H9 (cell line): ENCODE measurements at regions not wholly inside any gene's neighbourhood (a gene's known extent, or its start where the extent isn't known, plus 50 kb on each side); places are given as distances from the start of the nearest gene placed in this dataset.

Experiments used
- DNase-seq: peaks from one replicate; pipeline ENCODE4 v3.0.0-alpha.2; 2017
- H2AFZ ChIP-seq: one replicate; pipeline ENCODE4 v1.6.1; 2013; ENCODE audit warnings: mild to moderate bottlenecking, low read length, control low read depth, moderate library complexity
- H2AK5ac ChIP-seq: 2 replicates; pipeline ENCODE4 v1.6.1; 2013; ENCODE audit warnings: low read length, control low read depth, mixed read lengths; ENCODE audit not compliant: insufficient read length
- H2BK120ac ChIP-seq: one replicate; pipeline ENCODE4 v1.6.1; 2013; ENCODE audit warnings: low read depth, mild to moderate bottlenecking, low read length, control low read depth, inconsistent platforms; ENCODE audit not compliant: poor library complexity, severe bottlenecking
- H2BK12ac ChIP-seq: 2 replicates; pipeline ENCODE4 v1.6.1; 2013; ENCODE audit warnings: low read length, control low read depth, mixed read lengths, low read depth; ENCODE audit not compliant: insufficient read length
- H2BK15ac ChIP-seq: 2 replicates; pipeline ENCODE4 v1.6.1; 2013; ENCODE audit warnings: low read depth, low read length, control low read depth
- H2BK20ac ChIP-seq: one replicate; pipeline ENCODE4 v1.6.1; 2013; ENCODE audit warnings: low read depth, mild to moderate bottlenecking, low read length, control low read depth, inconsistent platforms; ENCODE audit not compliant: poor library complexity, severe bottlenecking
- H2BK5ac ChIP-seq: 2 replicates; pipeline ENCODE4 v1.6.1; 2013; ENCODE audit warnings: low read length, control low read depth, mixed read lengths; ENCODE audit not compliant: insufficient read length
- H3K14ac ChIP-seq: 2 replicates; pipeline ENCODE4 v1.6.1; 2013; ENCODE audit warnings: low read length, control low read depth; ENCODE audit not compliant: insufficient read depth
- H3K18ac ChIP-seq: 2 replicates; pipeline ENCODE4 v1.6.1; 2013; ENCODE audit warnings: low read depth, mild to moderate bottlenecking, mixed read lengths, low read length, control low read depth; ENCODE audit not compliant: insufficient read length
- H3K23ac ChIP-seq: 2 replicates; pipeline ENCODE4 v1.6.1; 2013; ENCODE audit warnings: low read length, control low read depth, mixed read lengths, low read depth; ENCODE audit not compliant: insufficient read length
- H3K23me2 ChIP-seq: 2 replicates; pipeline ENCODE4 v1.6.1; 2013; ENCODE audit warnings: low read depth, mild to moderate bottlenecking, mixed read lengths, low read length, control low read depth; ENCODE audit not compliant: insufficient read length, poor library complexity, severe bottlenecking
- H3K27ac ChIP-seq: 2 replicates; pipeline ENCODE4 v1.5.1; 2013; ENCODE audit warnings: low read length, control low read depth, mixed read lengths, low read depth; ENCODE audit not compliant: insufficient read length
- H3K27me3 ChIP-seq: 2 replicates; pipeline ENCODE4 v1.6.1; 2013; ENCODE audit warnings: low read length, control low read depth, inconsistent platforms; ENCODE audit not compliant: insufficient read depth
- H3K4ac ChIP-seq: 2 replicates; pipeline ENCODE4 v1.6.1; 2013; ENCODE audit warnings: low read depth, mild to moderate bottlenecking, control low read depth, inconsistent platforms, low read length, moderate library complexity
- H3K4me1 ChIP-seq: 2 replicates; pipeline ENCODE4 v1.6.1; 2013; ENCODE audit warnings: low read length, control low read depth, inconsistent platforms; ENCODE audit not compliant: insufficient read depth
- H3K4me2 ChIP-seq: 2 replicates; pipeline ENCODE4 v1.6.1; 2013; ENCODE audit warnings: low read length, control low read depth, mixed read lengths; ENCODE audit not compliant: insufficient read length, insufficient read depth
- H3K56ac ChIP-seq: 2 replicates; pipeline ENCODE4 v1.6.1; 2013; ENCODE audit warnings: low read depth, mild to moderate bottlenecking, mixed read lengths, low read length, control low read depth; ENCODE audit not compliant: insufficient read length
- H3K79me1 ChIP-seq: 2 replicates; pipeline ENCODE4 v1.6.1; 2013; ENCODE audit warnings: low read depth, mild to moderate bottlenecking, moderate library complexity, low read length, control low read depth, inconsistent platforms; ENCODE audit not compliant: insufficient read depth, poor library complexity, severe bottlenecking
- H3K79me2 ChIP-seq: 2 replicates; pipeline ENCODE4 v1.6.1; 2013; ENCODE audit warnings: low read length, control low read depth, inconsistent platforms; ENCODE audit not compliant: insufficient read depth
- H3K9ac ChIP-seq: 2 replicates; pipeline ENCODE4 v1.6.1; 2013; ENCODE audit warnings: low read length, control low read depth, mixed read lengths; ENCODE audit not compliant: insufficient read length; ENCODE audit errors: extremely low read depth
- H3K9me3 ChIP-seq: one replicate; pipeline ENCODE4 v1.6.1; 2013; ENCODE audit warnings: low read depth, low read length, inconsistent platforms; ENCODE audit not compliant: control insufficient read depth
- H3T11ph ChIP-seq: one replicate; pipeline ENCODE4 v1.6.1; 2013; ENCODE audit warnings: mild to moderate bottlenecking, low read length, control low read depth, inconsistent platforms
- H4K20me1 ChIP-seq: one replicate; pipeline ENCODE4 v1.6.1; 2013; ENCODE audit not compliant: control insufficient read depth, insufficient read length, insufficient read depth
- H4K5ac ChIP-seq: 2 replicates; pipeline ENCODE4 v1.6.1; 2013; ENCODE audit warnings: low read depth, mild to moderate bottlenecking, mixed read lengths, low read length, control low read depth; ENCODE audit not compliant: insufficient read length
- H4K8ac ChIP-seq: replicated peaks from 2 replicates; pipeline ENCODE4 v1.6.1; 2013; ENCODE audit warnings: low read length, control low read depth, mixed read lengths, low read depth; ENCODE audit not compliant: insufficient read length
- H4K91ac ChIP-seq: 2 replicates; pipeline ENCODE4 v1.6.1; 2013; ENCODE audit warnings: low read depth, mild to moderate bottlenecking, moderate library complexity, mixed read lengths, low read length, control low read depth; ENCODE audit not compliant: insufficient read length
- H3K27ac Mint-ChIP-seq, 3 experiments: 2 replicates in 2 of 3; 3 replicates in 1 of 3; pipeline ENCODE4 v1.8.0; 2020 to 2021; ENCODE audit warnings: mixed read lengths in 3 of 3, mild to moderate bottlenecking in 1 of 3, moderate library complexity in 1 of 3
- H3K27me3 Mint-ChIP-seq: 2 replicates; pipeline ENCODE4 v1.8.0; 2021; ENCODE audit warnings: low read depth, mild to moderate bottlenecking, moderate library complexity, mixed read lengths
- H3K36me3 Mint-ChIP-seq, 3 experiments: 2 replicates in 2 of 3; 3 replicates in 1 of 3; pipeline ENCODE4 v1.8.0; 2020 to 2021; ENCODE audit warnings: low read depth in 3 of 3, mixed read lengths in 3 of 3; ENCODE audit not compliant: insufficient read depth in 1 of 3
- H3K4me1 Mint-ChIP-seq, 2 experiments: 2 replicates each; pipeline ENCODE4 v1.8.0; 2020; ENCODE audit warnings: mixed read lengths in 2 of 2
- H3K4me3 Mint-ChIP-seq, 2 experiments: 2 replicates in 1 of 2; 3 replicates in 1 of 2; pipeline ENCODE4 v1.8.0; 2020 to 2021; ENCODE audit warnings: mild to moderate bottlenecking in 2 of 2, mixed read lengths in 2 of 2, moderate library complexity in 1 of 2
- H3K9me3 Mint-ChIP-seq, 2 experiments: 2 replicates in 1 of 2; 3 replicates in 1 of 2; pipeline ENCODE4 v1.8.0; 2020; ENCODE audit warnings: mild to moderate bottlenecking in 2 of 2, mixed read lengths in 2 of 2, moderate library complexity in 1 of 2
- WGBS: extraction: QIAGEN DNeasy Blood & Tissue Kit; methylation state at CpG from one replicate; pipeline ENCODE4 v1.1.7; 2013; ENCODE audit warnings: missing lambda C conversion rate, low lambda C conversion rate, mixed read lengths; ENCODE audit not compliant: insufficient read length; ENCODE audit errors: extremely low coverage; 5-methylcytosine and 5-hydroxymethylcytosine counted together
- TF ChIP-seq, protein P1 (sequence below): fragments of 200-600 bp; sonication (generic); conservative IDR thresholded peaks from 3 replicates; pipeline ENCODE4 v1.8.0; 2021; ENCODE audit warnings: antibody characterized with exemption, mild to moderate bottlenecking

DNA sequence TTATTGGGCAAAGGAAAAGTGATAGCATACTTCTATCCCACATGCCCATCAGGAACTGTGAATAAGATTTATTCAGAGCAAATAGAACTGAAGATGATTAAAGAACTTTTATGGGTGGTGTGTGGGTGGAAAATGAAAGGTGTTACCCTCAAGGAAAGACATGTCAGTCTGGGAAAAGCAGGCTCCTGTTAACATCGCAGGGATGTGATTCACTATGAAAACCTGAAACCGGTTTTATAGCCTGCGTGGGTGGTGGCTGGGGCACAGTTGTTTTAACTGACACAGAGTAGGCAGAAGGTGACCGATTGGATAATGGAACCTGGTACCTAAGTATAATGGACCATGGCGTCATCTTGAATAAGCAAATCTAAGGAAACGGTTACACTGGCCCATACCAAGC, 61.3 kb upstream of the CASK start:
- Mint-ChIP-seq H3K36me3 (no peaks in the 10 kb centered on the region; a peak in 1 of 7 replicates), H3K4me3 (no peak overlapping the region), H3K27me3 (no peaks in the 10 kb centered on the region), H3K9me3 (peaks cover 33 to 46% of the 10 kb centered on the region in 2 experiments), H3K4me1 (no peaks in the 10 kb centered on the region; a peak in 1 of 4 replicates), H3K27ac (no peak overlapping the region)
- TF ChIP-seq, protein P1, sequence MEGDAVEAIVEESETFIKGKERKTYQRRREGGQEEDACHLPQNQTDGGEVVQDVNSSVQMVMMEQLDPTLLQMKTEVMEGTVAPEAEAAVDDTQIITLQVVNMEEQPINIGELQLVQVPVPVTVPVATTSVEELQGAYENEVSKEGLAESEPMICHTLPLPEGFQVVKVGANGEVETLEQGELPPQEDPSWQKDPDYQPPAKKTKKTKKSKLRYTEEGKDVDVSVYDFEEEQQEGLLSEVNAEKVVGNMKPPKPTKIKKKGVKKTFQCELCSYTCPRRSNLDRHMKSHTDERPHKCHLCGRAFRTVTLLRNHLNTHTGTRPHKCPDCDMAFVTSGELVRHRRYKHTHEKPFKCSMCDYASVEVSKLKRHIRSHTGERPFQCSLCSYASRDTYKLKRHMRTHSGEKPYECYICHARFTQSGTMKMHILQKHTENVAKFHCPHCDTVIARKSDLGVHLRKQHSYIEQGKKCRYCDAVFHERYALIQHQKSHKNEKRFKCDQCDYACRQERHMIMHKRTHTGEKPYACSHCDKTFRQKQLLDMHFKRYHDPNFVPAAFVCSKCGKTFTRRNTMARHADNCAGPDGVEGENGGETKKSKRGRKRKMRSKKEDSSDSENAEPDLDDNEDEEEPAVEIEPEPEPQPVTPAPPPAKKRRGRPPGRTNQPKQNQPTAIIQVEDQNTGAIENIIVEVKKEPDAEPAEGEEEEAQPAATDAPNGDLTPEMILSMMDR: no peak
- H2BK15ac ChIP-seq: no peak overlapping the region
- no peaks in the 10 kb centered on the region for H3K4me1 ChIP-seq
- H3K9me3 ChIP-seq: no peaks in the 10 kb centered on the region
- no peaks in the 10 kb centered on the region for H4K20me1 ChIP-seq
- H3K18ac ChIP-seq: no peak overlapping the region
- H3K23me2 ChIP-seq: no peaks in the 10 kb centered on the region
- H3K27ac ChIP-seq: no peak overlapping the region
- H3K79me2 ChIP-seq: no peaks in the 10 kb centered on the region
- no peak overlapping the region for H2BK5ac ChIP-seq
- H2BK20ac ChIP-seq: no peak overlapping the region
- no peak overlapping the region for H3K56ac ChIP-seq
- H3K79me1 ChIP-seq: no peaks in the 10 kb centered on the region
- no peak overlapping the region for H3K23ac ChIP-seq
- H2AFZ ChIP-seq: no peak overlapping the region
- H4K91ac ChIP-seq: no peak overlapping the region
- H3K9ac ChIP-seq: no peak overlapping the region
- H2BK12ac ChIP-seq: no peak overlapping the region
- no peak overlapping the region for H3K4me2 ChIP-seq
- no peak overlapping the region for H4K8ac ChIP-seq
- no CpG with 5 or more reads among the region's 6 CpGs for WGBS
- H2BK120ac ChIP-seq: no peak overlapping the region
- H3T11ph ChIP-seq: no peak overlapping the region
- H3K4ac ChIP-seq: no peak overlapping the region
- no peak for DNase-seq
- H4K5ac ChIP-seq: no peak overlapping the region
- no peak overlapping the region for H3K14ac ChIP-seq
- H3K27me3 ChIP-seq: no peaks in the 10 kb centered on the region
- H2AK5ac ChIP-seq: no peak overlapping the region
